Activated CD8-positive, alpha-beta T cell treated with anti-CD3 and anti-CD28 coated beads for 36 hours (primary cell): ENCODE measurements at regions not wholly inside any gene's neighbourhood (a gene's known extent, or its start where the extent isn't known, plus 50 kb on each side); places are given as distances from the start of the nearest gene placed in this dataset.

Source experiments
- ATAC-seq: fragments of 200-7000 bp; cut with Tn5 transposase; one replicate; pipeline ENCODE4 v1.10.0; 2021; ENCODE audit warnings: mild to moderate bottlenecking, moderate library complexity
- CTCF ChIA-PET: fragments of 350-600 bp; sonication (Branson Sonifier 250); formaldehyde crosslinking; loops from one replicate; lab custom pipeline; 2021; ENCODE audit warnings: antibody characterized with exemption; lab: Charles Lee
- POLR2A ChIA-PET: fragments of 350-600 bp; sonication (Branson Sonifier 250); formaldehyde crosslinking; loops from one replicate; lab custom pipeline; 2021; ENCODE audit warnings: antibody characterized with exemption; lab: Charles Lee
- DNase-seq: peaks from one replicate; pipeline ENCODE4 v3.0.0-alpha.2; 2020
- H3K27ac Mint-ChIP-seq: one replicate; pipeline ENCODE4 v1.8.0; 2021; ENCODE audit warnings: mild to moderate bottlenecking, mixed read lengths
- H3K27me3 Mint-ChIP-seq: one replicate; pipeline ENCODE4 v1.8.0; 2021; ENCODE audit warnings: mixed read lengths
- H3K36me3 Mint-ChIP-seq: one replicate; pipeline ENCODE4 v1.8.0; 2021; ENCODE audit warnings: low read depth, mixed read lengths
- H3K4me1 Mint-ChIP-seq: one replicate; pipeline ENCODE4 v1.8.0; 2021; ENCODE audit warnings: low read depth, mixed read lengths
- H3K4me3 Mint-ChIP-seq: one replicate; pipeline ENCODE4 v1.8.0; 2021; ENCODE audit warnings: mild to moderate bottlenecking, moderate library complexity, mixed read lengths
- H3K9me3 Mint-ChIP-seq: one replicate; pipeline ENCODE4 v1.8.0; 2021; ENCODE audit warnings: mixed read lengths
- intact Hi-C: fragments of 100-400 bp; cut with micrococcal nuclease; formaldehyde crosslinking; loops from one replicate; pipeline ENCODE4 v1.10.0; 2022
- TF ChIP-seq, protein P1 (sequence below): fragments of 200-600 bp; IDR thresholded peaks from one replicate; pipeline ENCODE4 v1.8.0; 2022; ENCODE audit warnings: antibody characterized with exemption, mild to moderate bottlenecking

DNA sequence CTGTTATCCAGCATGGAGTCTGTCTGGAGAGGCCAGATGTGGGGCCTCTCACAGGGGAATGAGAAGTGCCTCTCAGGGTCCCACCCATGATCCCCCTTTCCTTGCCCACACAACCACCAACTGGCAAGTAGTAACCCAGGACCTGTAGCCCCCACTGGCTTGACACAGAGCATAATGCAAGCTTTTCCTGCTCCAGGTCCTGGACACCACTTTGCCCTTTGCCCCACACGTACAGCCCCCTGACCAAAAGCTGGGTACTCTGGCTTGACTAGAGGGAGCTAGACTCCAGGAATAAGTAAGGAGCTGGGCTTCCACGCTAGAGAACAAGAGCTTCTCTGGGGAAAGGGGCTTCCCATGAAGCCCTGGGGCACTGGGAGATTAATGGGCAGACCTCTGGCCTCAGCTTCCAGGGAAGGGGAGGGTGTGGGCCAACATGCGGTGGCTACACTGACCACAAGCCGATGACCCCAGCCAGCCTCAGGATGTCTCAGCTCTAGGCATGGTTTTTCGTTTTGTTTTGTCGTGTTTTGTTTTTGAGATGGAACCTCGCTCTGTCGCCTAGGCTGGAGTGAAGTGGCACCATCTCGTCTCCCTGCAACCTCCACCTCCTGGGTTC lies 109.5 kb downstream of the C9orf50 start:
- ChIA-PET CTCF (no interaction called here), POLR2A (interaction anchor here (0.9 to 1.7 kb wide), 4 partner anchors 10 to 47 kb away, joined by 3 to 6 read pairs (median 4); no protein-coding TSS in a partner anchor)
- TF ChIP-seq, protein P1, sequence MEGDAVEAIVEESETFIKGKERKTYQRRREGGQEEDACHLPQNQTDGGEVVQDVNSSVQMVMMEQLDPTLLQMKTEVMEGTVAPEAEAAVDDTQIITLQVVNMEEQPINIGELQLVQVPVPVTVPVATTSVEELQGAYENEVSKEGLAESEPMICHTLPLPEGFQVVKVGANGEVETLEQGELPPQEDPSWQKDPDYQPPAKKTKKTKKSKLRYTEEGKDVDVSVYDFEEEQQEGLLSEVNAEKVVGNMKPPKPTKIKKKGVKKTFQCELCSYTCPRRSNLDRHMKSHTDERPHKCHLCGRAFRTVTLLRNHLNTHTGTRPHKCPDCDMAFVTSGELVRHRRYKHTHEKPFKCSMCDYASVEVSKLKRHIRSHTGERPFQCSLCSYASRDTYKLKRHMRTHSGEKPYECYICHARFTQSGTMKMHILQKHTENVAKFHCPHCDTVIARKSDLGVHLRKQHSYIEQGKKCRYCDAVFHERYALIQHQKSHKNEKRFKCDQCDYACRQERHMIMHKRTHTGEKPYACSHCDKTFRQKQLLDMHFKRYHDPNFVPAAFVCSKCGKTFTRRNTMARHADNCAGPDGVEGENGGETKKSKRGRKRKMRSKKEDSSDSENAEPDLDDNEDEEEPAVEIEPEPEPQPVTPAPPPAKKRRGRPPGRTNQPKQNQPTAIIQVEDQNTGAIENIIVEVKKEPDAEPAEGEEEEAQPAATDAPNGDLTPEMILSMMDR = no peak
- H3K27ac Mint-ChIP-seq = no peak overlapping the region
- H3K9me3 Mint-ChIP-seq = peaks cover 19% of the 10 kb centered on the region
- no peaks in the 10 kb centered on the region for H3K4me1 Mint-ChIP-seq
- intact Hi-C loops = no loop called here
- H3K27me3 Mint-ChIP-seq = no peaks in the 10 kb centered on the region
- ATAC-seq = no peak
- H3K36me3 Mint-ChIP-seq = peaks cover 3% of the 10 kb centered on the region
- no peak overlapping the region for H3K4me3 Mint-ChIP-seq
- DNase-seq = no peak

DNA sequence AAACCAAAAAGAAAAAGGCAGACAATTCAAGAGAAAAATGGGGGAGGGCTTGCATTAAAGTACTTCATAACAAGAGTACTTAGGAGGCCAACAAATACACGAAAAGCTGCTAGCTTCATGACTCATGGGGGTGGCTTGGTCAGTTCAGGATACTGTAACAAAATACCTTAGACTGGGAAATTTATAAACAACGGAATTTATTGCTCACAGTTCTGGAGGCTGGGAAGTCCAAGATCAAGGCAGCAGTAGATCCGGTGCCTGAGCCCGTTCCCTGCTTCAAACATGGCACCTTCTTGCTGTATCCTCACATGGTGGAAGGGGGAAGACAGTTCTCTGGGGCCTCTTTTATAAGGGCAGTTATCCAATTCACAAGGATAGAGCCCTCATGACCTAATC lies 111.4 kb downstream of the C9orf50 start:
- ChIA-PET POLR2A (no interaction called here), CTCF (no interaction called here)
- intact Hi-C loops = no loop called here
- Mint-ChIP-seq H3K4me3 (no peak overlapping the region), H3K27ac (no peak overlapping the region), H3K27me3 (no peaks in the 10 kb centered on the region), H3K9me3 (peaks cover 9% of the 10 kb centered on the region), H3K4me1 (peaks cover 3% of the 10 kb centered on the region), H3K36me3 (peaks cover 5% of the 10 kb centered on the region)
- ATAC-seq (no peak), DNase-seq (no peak)
- TF ChIP-seq, protein P1 = no peak

DNA sequence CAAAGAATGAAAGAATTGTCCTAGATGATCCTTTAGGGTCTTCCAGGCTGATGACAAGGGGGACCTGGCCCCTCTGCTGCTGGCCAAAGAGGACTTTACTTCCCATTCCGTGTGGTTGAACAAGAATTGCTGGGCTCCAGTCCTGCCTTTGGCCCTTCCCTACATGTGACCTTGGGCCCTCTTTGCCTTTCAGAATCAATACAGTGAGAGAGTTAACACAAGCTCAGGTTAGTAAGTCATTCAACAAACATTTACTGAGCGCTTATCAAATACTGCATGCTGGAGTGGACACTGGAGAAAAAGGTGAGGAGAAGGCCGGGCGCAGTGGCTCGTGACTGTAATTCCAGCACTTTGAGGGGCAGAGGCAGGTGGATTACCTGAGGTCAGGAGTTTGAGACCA lies 113.1 kb downstream of the C9orf50 start:
- TF ChIP-seq, protein P1 = no peak
- ChIA-PET POLR2A (interaction anchor here (1.5 kb wide), 1 partner anchor 8 kb away, joined by 7 read pairs; no protein-coding TSS in a partner anchor), CTCF (no interaction called here)
- peaks cover 6% of the 10 kb centered on the region for H3K4me1 Mint-ChIP-seq
- peaks cover 3% of the 10 kb centered on the region for H3K9me3 Mint-ChIP-seq
- intact Hi-C loops = no loop called here
- H3K4me3 Mint-ChIP-seq = no peak overlapping the region
- H3K27me3 Mint-ChIP-seq = no peaks in the 10 kb centered on the region
- no peak overlapping the region for H3K27ac Mint-ChIP-seq
- peaks cover 11% of the 10 kb centered on the region for H3K36me3 Mint-ChIP-seq
- no peak for ATAC-seq
- DNase-seq = no peak

DNA sequence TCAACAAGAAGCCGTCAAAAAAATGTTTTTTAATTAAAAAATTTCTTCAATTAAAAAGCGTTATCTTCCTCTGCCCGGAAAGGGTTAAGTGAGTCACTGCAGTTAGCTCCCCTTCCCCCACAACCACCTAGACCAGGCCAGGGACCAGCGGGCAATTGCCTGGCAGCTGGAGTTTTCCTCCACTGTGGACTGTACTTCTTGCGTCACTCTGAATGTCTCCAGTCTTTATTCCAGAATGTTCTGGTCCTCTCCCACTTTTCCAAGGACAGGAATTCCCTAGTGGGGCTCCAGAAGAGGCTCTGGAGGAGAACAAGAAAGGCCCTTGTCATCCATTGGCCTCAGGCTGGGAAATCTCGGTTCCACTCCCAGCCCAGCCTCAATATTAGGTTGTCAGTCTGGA lies 114.0 kb downstream of the C9orf50 start:
- H3K27me3 Mint-ChIP-seq = no peaks in the 10 kb centered on the region
- H3K4me3 Mint-ChIP-seq = no peak overlapping the region
- no peaks in the 10 kb centered on the region for H3K9me3 Mint-ChIP-seq
- CTCF ChIA-PET = no interaction called here
- DNase-seq (no peak), ATAC-seq (no peak)
- TF ChIP-seq, protein P1 = no peak
- peaks cover 6% of the 10 kb centered on the region for H3K4me1 Mint-ChIP-seq
- POLR2A ChIA-PET = no interaction called here
- intact Hi-C loops = no loop called here
- peaks cover 12% of the 10 kb centered on the region for H3K36me3 Mint-ChIP-seq
- no peak overlapping the region for H3K27ac Mint-ChIP-seq

DNA sequence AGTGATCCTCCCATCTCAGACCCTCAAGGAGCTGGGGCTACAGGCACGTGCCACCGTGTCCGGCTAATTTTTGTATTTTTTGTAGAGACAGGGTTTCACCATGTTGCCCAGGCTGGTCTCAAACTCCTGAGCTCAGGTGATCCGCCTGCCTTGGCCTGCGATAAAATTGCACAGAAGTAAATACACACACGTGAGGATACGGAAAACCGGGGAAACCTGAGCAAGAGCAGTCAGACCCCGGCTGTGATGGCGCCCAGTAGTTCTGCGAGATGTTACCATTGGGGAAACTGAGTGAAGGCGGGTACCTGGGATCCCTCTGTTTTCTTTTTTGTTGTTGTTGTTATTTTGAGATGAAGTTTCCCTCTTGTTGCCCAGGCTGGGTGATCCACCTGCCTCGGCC lies 114.9 kb downstream of the C9orf50 start:
- Mint-ChIP-seq H3K4me1 (peaks cover 6% of the 10 kb centered on the region), H3K9me3 (no peaks in the 10 kb centered on the region), H3K27me3 (no peaks in the 10 kb centered on the region), H3K4me3 (no peak overlapping the region), H3K27ac (no peak overlapping the region), H3K36me3 (peaks cover 15% of the 10 kb centered on the region)
- POLR2A ChIA-PET = interaction anchor here (0.6 to 1.0 kb wide), 2 partner anchors 10 to 181 kb away, joined by 3 read pairs; no protein-coding TSS in a partner anchor
- DNase-seq = no peak
- TF ChIP-seq, protein P1 = no peak
- CTCF ChIA-PET = no interaction called here
- intact Hi-C loops = no loop called here
- no peak for ATAC-seq
